Stomach (tissue), 4 donors: ENCODE measurements at regions not wholly inside any gene's neighbourhood (a gene's known extent, or its start where the extent isn't known, plus 50 kb on each side); places are given as distances from the start of the nearest gene placed in this dataset.

ENCODE experiments used
- CTCF ChIP-seq, 7 experiments: fragments of 450-650 bp in 4 of 7; fragments of 200-600 bp in 3 of 7; sonication (generic) in 3 of 7; IDR thresholded peaks; one replicate each; pipeline ENCODE4 v1.5.1; 2016 to 2019; ENCODE audit warnings: antibody characterized with exemption in 7 of 7, control low read depth in 2 of 7, mild to moderate bottlenecking in 1 of 7
- EP300 ChIP-seq: sonication (generic); formaldehyde crosslinking; IDR thresholded peaks from one replicate; pipeline ENCODE4 v1.6.1; 2017; ENCODE audit warnings: antibody characterized with exemption
- POLR2AphosphoS5 ChIP-seq, 3 donors: sonication (generic); formaldehyde crosslinking; IDR thresholded peaks; one replicate each; pipeline ENCODE4 v1.6.1; 2016; ENCODE audit warnings: antibody characterized with exemption in 3 of 3

DNA sequence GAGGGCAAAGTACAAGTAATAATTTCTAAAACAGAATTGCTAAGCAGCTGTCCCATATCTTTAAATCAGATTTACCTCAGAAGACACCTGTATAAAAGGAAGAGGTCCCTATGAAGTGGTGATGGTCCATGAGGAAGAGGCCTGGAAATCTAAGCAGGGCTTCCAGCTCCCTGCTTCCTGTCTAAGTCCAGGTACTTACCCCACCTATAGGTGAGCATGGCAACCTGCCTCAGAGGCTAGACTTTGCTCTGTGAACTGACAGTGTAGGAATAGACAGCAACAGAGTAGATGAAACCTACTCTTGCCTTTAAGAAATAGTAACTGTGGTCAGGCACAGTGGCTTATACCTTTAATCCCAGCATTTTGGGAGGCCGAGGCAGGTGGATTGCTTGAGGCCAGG lies 55.8 kb upstream of the ARRDC3 start:
- TF ChIP-seq CTCF (IDR thresholded peaks at IDR 0.05) (no peak), EP300 (no peak), POLR2AphosphoS5 (IDR thresholded peaks at IDR 0.05) (no peak)
